ENCODE measurements at regions not wholly inside any gene's neighbourhood (a gene's known extent, or its start where the extent isn't known, plus 50 kb on each side); places are given as distances from the start of the nearest gene placed in this dataset.

DNA sequence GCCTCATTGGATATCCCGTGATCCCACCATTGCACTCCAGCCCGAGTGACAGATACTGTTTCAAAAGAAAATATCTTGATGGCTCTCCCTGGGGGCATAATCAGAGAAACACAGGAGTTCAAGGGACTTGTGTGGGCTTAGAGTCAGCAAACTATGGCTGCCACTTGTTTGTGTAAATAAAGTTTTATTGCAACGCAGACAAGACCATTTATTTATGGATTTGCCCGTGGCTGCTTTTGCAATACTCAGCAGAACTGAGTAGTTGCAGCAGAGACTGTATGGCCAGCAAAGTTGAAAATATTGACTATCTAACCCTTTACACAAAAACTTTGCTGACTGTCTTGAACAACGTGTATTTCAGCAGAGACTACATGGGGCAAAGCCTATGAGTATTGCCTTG, 75.5 kb upstream of the GPRC5B start:
- TF ChIP-seq ZNF274 (IDR thresholded peaks at IDR 0.05; ENCODE audit: low read depth, low read length), result no peak
- no peak for TF ChIP-seq YY1 (IDR thresholded peaks at IDR 0.05; ENCODE audit: insufficient read depth, insufficient read length)

All from NT2/D1 (cell line).